ENCODE measurements at regions not wholly inside any gene's neighbourhood (a gene's known extent, or its start where the extent isn't known, plus 50 kb on each side); places are given as distances from the start of the nearest gene placed in this dataset.

- Histone ChIP-seq H3K36me3 (no peaks in the 10 kb centered on the region), H3K4me3 (no peak overlapping the region), H3K4me1 (no peaks in the 10 kb centered on the region), H3K9me3 (peaks cover 0 to 4% (median 0%) of the 10 kb centered on the region in 4 donors), H3K27ac (no peak overlapping the region), H3K27me3 (no peaks in the 10 kb centered on the region)
- DNase-seq = no peak
- TF ChIP-seq POLR2AphosphoS5 (IDR thresholded peaks at IDR 0.05) = no peak
- no peak for TF ChIP-seq EP300 (IDR thresholded peaks at IDR 0.05)
- TF ChIP-seq CTCF (IDR thresholded peaks at IDR 0.05) = no peak
- no peak for TF ChIP-seq POLR2A (IDR thresholded peaks at IDR 0.05)
- ATAC-seq (ENCODE audit: low FRiP score in 2 of 2) = no peak
- WGBS, 2 donors = 89 to 96% methylated on average over 3 of the region's 3 CpGs
Measured at GRCh38 chr20:23199356-23199755, 113.2 kb upstream of the CD93 start.

GRCh38 chr20:23198815-23199214 is 112.7 kb upstream of the CD93 start:
- DNase-seq = no peak
- no peaks in the 10 kb centered on the region for H3K36me3 ChIP-seq

GRCh38 chr20:23197836-23198235 is 111.7 kb upstream of the CD93 start:
- no peak overlapping the region for H3K4me3 ChIP-seq
- H3K36me3 ChIP-seq = no peaks in the 10 kb centered on the region
- ATAC-seq (ENCODE audit: low FRiP score in 2 of 2) (no peak), DNase-seq (no peak)
- H3K27me3 ChIP-seq = no peaks in the 10 kb centered on the region
- 87 to 93% methylated on average over 4 of the region's 4 CpGs for WGBS, 2 donors
- H3K9me3 ChIP-seq = peaks cover 0 to 4% (median 0%) of the 10 kb centered on the region in 4 donors
- TF ChIP-seq POLR2A (IDR thresholded peaks at IDR 0.05) (no peak), POLR2AphosphoS5 (IDR thresholded peaks at IDR 0.05) (no peak), CTCF (IDR thresholded peaks at IDR 0.05) (no peak), EP300 (IDR thresholded peaks at IDR 0.05) (no peak)
- H3K4me1 ChIP-seq = no peaks in the 10 kb centered on the region
- H3K27ac ChIP-seq = no peak overlapping the region

More at GRCh38 chr20:23198815-23199214, 112.7 kb upstream of the CD93 start:
- no peak for ATAC-seq (ENCODE audit: low FRiP score in 2 of 2)
- no peak overlapping the region for H3K27ac ChIP-seq
- no peaks in the 10 kb centered on the region for H3K27me3 ChIP-seq
- H3K4me3 ChIP-seq = no peak overlapping the region
- peaks cover 0 to 4% (median 0%) of the 10 kb centered on the region in 4 donors for H3K9me3 ChIP-seq
- H3K4me1 ChIP-seq = no peaks in the 10 kb centered on the region
- TF ChIP-seq EP300 (IDR thresholded peaks at IDR 0.05) (no peak), POLR2AphosphoS5 (IDR thresholded peaks at IDR 0.05) (no peak), CTCF (IDR thresholded peaks at IDR 0.05) (no peak), POLR2A (IDR thresholded peaks at IDR 0.05) (no peak)

GRCh38 chr20:23195636-23196035 is 109.5 kb upstream of the CD93 start:
- H3K36me3 ChIP-seq = no peaks in the 10 kb centered on the region
- H3K27ac ChIP-seq = no peak overlapping the region
- no peak for DNase-seq
- H3K27me3 ChIP-seq = no peaks in the 10 kb centered on the region
- peaks cover 0 to 4% (median 0%) of the 10 kb centered on the region in 4 donors for H3K9me3 ChIP-seq
- TF ChIP-seq POLR2A (IDR thresholded peaks at IDR 0.05) (no peak), EP300 (IDR thresholded peaks at IDR 0.05) (no peak), CTCF (IDR thresholded peaks at IDR 0.05) (no peak), POLR2AphosphoS5 (IDR thresholded peaks at IDR 0.05) (no peak)
- H3K4me3 ChIP-seq = no peak overlapping the region
- ATAC-seq (ENCODE audit: low FRiP score in 2 of 2) = no peak
- WGBS, 2 donors = 89 to 91% methylated on average over 1 of the region's 1 CpG
- no peaks in the 10 kb centered on the region for H3K4me1 ChIP-seq

- DNase-seq = no peak
- H3K36me3 ChIP-seq = no peaks in the 10 kb centered on the region
- H3K4me3 ChIP-seq = no peak overlapping the region
- no peaks in the 10 kb centered on the region for H3K27me3 ChIP-seq
- TF ChIP-seq POLR2A (IDR thresholded peaks at IDR 0.05) (no peak), EP300 (IDR thresholded peaks at IDR 0.05) (no peak), POLR2AphosphoS5 (IDR thresholded peaks at IDR 0.05) (no peak), CTCF (IDR thresholded peaks at IDR 0.05) (no peak)
- WGBS, 2 donors = 46% methylated on average over 4 to 5 of the region's 5 CpGs
- H3K4me1 ChIP-seq = no peaks in the 10 kb centered on the region
- peak in 1 of 2 donors; percentile 43 for ATAC-seq (ENCODE audit: low FRiP score in 2 of 2)
- H3K27ac ChIP-seq = no peak overlapping the region
- peaks cover 0 to 4% (median 0%) of the 10 kb centered on the region in 4 donors for H3K9me3 ChIP-seq
Measured at GRCh38 chr20:23193801-23194384, 107.8 kb upstream of the CD93 start.
